IMR-90 (cell line): ENCODE measurements at regions not wholly inside any gene's neighbourhood (a gene's known extent, or its start where the extent isn't known, plus 50 kb on each side); places are given as distances from the start of the nearest gene placed in this dataset.

Source experiments
- ATAC-seq: fragments of 200-7000 bp; cut with Tn5 transposase; 2 replicates; pipeline ENCODE4 v1.9.1; 2020; ENCODE audit warnings: low read depth, mild to moderate bottlenecking, moderate library complexity
- BruUV-seq: library from RNA; stranded (reverse); fragments of 400-500 nt; replicated peaks from 2 replicates; lab custom pipeline; 2021; lab: Mats Ljungman, UMichigan
- CTCF ChIA-PET: fragments of 300-600 bp; formaldehyde crosslinking; extraction: SDS; loops from one replicate; lab custom pipeline; 2021; ENCODE audit warnings: antibody characterized with exemption; lab: Yijun Ruan, JAX
- POLR2A ChIA-PET: fragments of 300-600 bp; sonication (Branson Sonifier 250); formaldehyde crosslinking; loops from one replicate; lab custom pipeline; 2022; ENCODE audit warnings: antibody characterized with exemption; ENCODE audit not compliant: unreplicated experiment; lab: Charles Lee
- DNase-seq: peaks from one replicate; pipeline ENCODE4 v3.0.0; 2013
- H2AFZ ChIP-seq: replicated peaks from 2 replicates; pipeline ENCODE3; 2013; ENCODE audit warnings: low read length, mild to moderate bottlenecking; ENCODE audit not compliant: poor library complexity
- H2AK5ac ChIP-seq: 2 replicates; pipeline ENCODE4 v1.6.1; 2013; ENCODE audit warnings: low read depth, low read length, inconsistent platforms
- H2AK9ac ChIP-seq: replicated peaks from 2 replicates; pipeline ENCODE3; 2013; ENCODE audit warnings: mild to moderate bottlenecking, low read depth, low read length, moderate library complexity; ENCODE audit not compliant: poor library complexity
- H2BK120ac ChIP-seq: 2 replicates; pipeline ENCODE4 v1.6.1; 2013; ENCODE audit warnings: low read depth, low read length, inconsistent platforms
- H2BK15ac ChIP-seq: 3 replicates; pipeline ENCODE4 v1.6.1; 2013; ENCODE audit warnings: low read depth, low read length, inconsistent platforms
- H2BK20ac ChIP-seq: 2 replicates; pipeline ENCODE4 v1.6.1; 2013; ENCODE audit warnings: low read depth, mild to moderate bottlenecking, inconsistent platforms, low read length, moderate library complexity
- H2BK5ac ChIP-seq: 2 replicates; pipeline ENCODE4 v1.6.1; 2013; ENCODE audit warnings: mild to moderate bottlenecking, low read depth, low read length, inconsistent platforms; ENCODE audit not compliant: poor library complexity, severe bottlenecking
- H3K14ac ChIP-seq: replicated peaks from 2 replicates; pipeline ENCODE4 v1.6.1; 2013; ENCODE audit warnings: low read depth, low read length, inconsistent platforms
- H3K18ac ChIP-seq: 2 replicates; pipeline ENCODE4 v1.6.1; 2013; ENCODE audit warnings: low read depth, low read length, control low read depth
- H3K23ac ChIP-seq: 2 replicates; pipeline ENCODE4 v1.6.1; 2013; ENCODE audit warnings: low read depth, low read length, inconsistent platforms
- H3K27ac ChIP-seq: 2 replicates; pipeline ENCODE4 v1.5.1; 2013; ENCODE audit warnings: mild to moderate bottlenecking, control low read depth, low read length; ENCODE audit not compliant: insufficient read depth
- H3K27me3 ChIP-seq: 2 replicates; pipeline ENCODE4 v1.6.1; 2013; ENCODE audit warnings: low read length; ENCODE audit not compliant: control insufficient read depth, insufficient read depth
- H3K36me3 ChIP-seq: 2 replicates; pipeline ENCODE4 v1.6.1; 2013; ENCODE audit warnings: low read length, mixed read lengths; ENCODE audit not compliant: control insufficient read depth, insufficient read depth
- H3K4ac ChIP-seq: 2 replicates; pipeline ENCODE4 v1.6.1; 2013; ENCODE audit warnings: low read depth, low read length, inconsistent platforms
- H3K4me1 ChIP-seq: 2 replicates; pipeline ENCODE4 v1.6.1; 2013; ENCODE audit warnings: low read length, mixed read lengths; ENCODE audit not compliant: control insufficient read depth, insufficient read depth
- H3K4me2 ChIP-seq: 2 replicates; pipeline ENCODE4 v1.6.1; 2013; ENCODE audit warnings: low read depth, mild to moderate bottlenecking, control low read depth, low read length, moderate library complexity
- H3K4me3 ChIP-seq: 2 replicates; pipeline ENCODE4 v1.5.1; 2013; ENCODE audit warnings: low read depth, mild to moderate bottlenecking, control low read depth, low read length, moderate library complexity; ENCODE audit not compliant: insufficient read depth
- H3K56ac ChIP-seq: 2 replicates; pipeline ENCODE4 v1.6.1; 2013; ENCODE audit warnings: low read length, inconsistent platforms; ENCODE audit not compliant: insufficient read depth; ENCODE audit errors: extremely low read depth
- H3K79me1 ChIP-seq, 2 experiments: 2 replicates each; pipeline ENCODE4 v1.6.1; 2013; ENCODE audit warnings: low read length in 2 of 2, inconsistent platforms in 1 of 2, low read depth in 1 of 2
- H3K9ac ChIP-seq: 2 replicates; pipeline ENCODE4 v1.6.1; 2013; ENCODE audit warnings: low read depth, low read length, control low read depth
- H3K9me1 ChIP-seq: 2 replicates; pipeline ENCODE4 v1.6.1; 2013; ENCODE audit warnings: low read length, inconsistent platforms; ENCODE audit not compliant: insufficient read depth
- H3K9me3 ChIP-seq: 2 replicates; pipeline ENCODE4 v1.6.1; 2013; ENCODE audit warnings: low read length; ENCODE audit not compliant: control insufficient read depth, insufficient read depth
- H4K20me1 ChIP-seq: 2 replicates; pipeline ENCODE4 v1.6.1; 2013; ENCODE audit warnings: low read length, inconsistent platforms; ENCODE audit not compliant: insufficient read depth
- H4K5ac ChIP-seq: 2 replicates; pipeline ENCODE4 v1.6.1; 2013; ENCODE audit warnings: mild to moderate bottlenecking, low read depth, low read length, control low read depth
- H4K8ac ChIP-seq, 2 experiments: 2 replicates each; pipeline ENCODE4 v1.6.1; 2013; ENCODE audit warnings: low read depth in 2 of 2, low read length in 2 of 2, control low read depth in 1 of 2, inconsistent platforms in 1 of 2
- H4K91ac ChIP-seq: 2 replicates; pipeline ENCODE4 v1.6.1; 2013; ENCODE audit warnings: low read depth, low read length, inconsistent platforms; ENCODE audit not compliant: insufficient read depth
- BHLHE40 ChIP-seq: fragments of 150-350 bp; IDR thresholded peaks from 2 replicates; pipeline ENCODE4 v1.6.1; 2016; ENCODE audit warnings: mild to moderate bottlenecking, low read depth, low read length
- CEBPB ChIP-seq: IDR thresholded peaks from 2 replicates; pipeline ENCODE4 v1.6.1; 2012; ENCODE audit warnings: low read depth, low read length, improper control_type of control experiment
- CHD1 ChIP-seq: IDR thresholded peaks from 2 replicates; pipeline ENCODE4 v1.6.1; 2012; ENCODE audit warnings: low read depth, low read length, improper control_type of control experiment
- MAFK ChIP-seq: IDR thresholded peaks from 2 replicates; pipeline ENCODE4 v1.6.1; 2012; ENCODE audit warnings: low read depth, low read length, improper control_type of control experiment
- MXI1 ChIP-seq: IDR thresholded peaks from 2 replicates; pipeline ENCODE4 v1.6.1; 2012; ENCODE audit warnings: low read depth, mild to moderate bottlenecking, low read length, moderate library complexity, borderline replicate concordance
- NFE2L2 ChIP-seq: fragments of 150-350 bp; IDR thresholded peaks from 2 replicates; pipeline ENCODE4 v1.6.1; 2016; ENCODE audit warnings: low read depth, mild to moderate bottlenecking, low read length
- POLR2A ChIP-seq: IDR thresholded peaks from 2 replicates; pipeline ENCODE4 v1.6.1; 2012; ENCODE audit warnings: mild to moderate bottlenecking, low read depth, low read length
- RAD21 ChIP-seq: IDR thresholded peaks from 2 replicates; pipeline ENCODE4 v1.6.1; 2012; ENCODE audit warnings: low read length, improper control_type of control experiment
- RFX5 ChIP-seq: IDR thresholded peaks from 2 replicates; pipeline ENCODE4 v1.8.0; 2012; ENCODE audit warnings: low read depth, mild to moderate bottlenecking, low read length, moderate library complexity
- SMC3 ChIP-seq: fragments of 150-350 bp; IDR thresholded peaks from 2 replicates; pipeline ENCODE4 v1.6.1; 2016; ENCODE audit warnings: low read depth, mild to moderate bottlenecking, antibody characterized with exemption, low read length, moderate library complexity
- WGBS, 2 experiments: methylation state at CpG; one replicate each; pipeline versions ENCODE4 v1.1.5 to v1.1.7; 2013; ENCODE audit warnings: missing lambda C conversion rate in 2 of 2; ENCODE audit not compliant: insufficient read length in 1 of 2; ENCODE audit errors: extremely low coverage in 2 of 2; 5-methylcytosine and 5-hydroxymethylcytosine counted together
- dilution Hi-C: fragments of 300-500 bp; cut with HindIII; formaldehyde crosslinking; loops from one replicate; pipeline ENCODE4 v1.14.3; 2018; ENCODE audit warnings: low sequenced_read_pairs; ENCODE audit not compliant: unreplicated experiment
- in situ Hi-C: fragments of 300-500 bp; cut with MboI; formaldehyde crosslinking; loops from 3 replicates; pipeline ENCODE4 v1.14.3; 2019; ENCODE audit warnings: low sequenced_read_pairs, inconsistent platforms, mixed read lengths
- intact Hi-C: fragments of 100-400 bp; cut with micrococcal nuclease; formaldehyde crosslinking; loops from 2 replicates; pipeline ENCODE4 v1.10.0; 2022
- TF ChIP-seq, protein P1 (sequence below): fragments of 150-350 bp; IDR thresholded peaks from 2 replicates; pipeline ENCODE4 v1.6.1; 2016; ENCODE audit warnings: low read depth, mild to moderate bottlenecking, low read length, moderate library complexity, borderline replicate concordance

DNA sequence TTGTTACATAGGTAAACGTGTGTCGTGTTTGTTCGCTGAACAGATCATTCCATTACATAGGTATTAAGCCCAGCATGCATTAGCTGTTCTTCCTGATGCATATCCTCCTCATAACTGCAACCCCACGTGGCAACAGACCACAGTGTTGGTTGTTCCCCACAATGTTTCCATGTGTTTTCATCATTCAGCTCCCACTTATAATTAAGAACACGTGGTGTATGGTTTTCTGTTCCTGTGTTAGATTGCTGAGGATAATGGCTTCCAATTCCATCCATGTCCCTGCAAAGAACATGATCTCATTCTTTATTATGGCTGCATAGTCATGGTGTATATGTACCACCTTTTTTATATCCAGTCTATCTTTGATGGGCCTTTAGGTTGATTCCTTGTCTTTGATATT is 1071.1 kb downstream of the SLC16A7 start:
- no peak overlapping the region for H2BK120ac ChIP-seq
- H2BK15ac ChIP-seq = no peak overlapping the region
- no peak overlapping the region for H4K91ac ChIP-seq
- BruUV-seq = no TSS peak
- no peak overlapping the region for H3K23ac ChIP-seq
- no peak overlapping the region for H4K5ac ChIP-seq
- no peak for ATAC-seq
- intact Hi-C loops = no loop called here
- no peak overlapping the region for H3K4ac ChIP-seq
- H4K20me1 ChIP-seq = no peaks in the 10 kb centered on the region
- TF ChIP-seq POLR2A (no peak), RFX5 (no peak), CEBPB (no peak), CHD1 (no peak), RAD21 (no peak), MAFK (no peak), BHLHE40 (no peak), SMC3 (no peak), NFE2L2 (no peak), MXI1 (no peak)
- TF ChIP-seq, protein P1, sequence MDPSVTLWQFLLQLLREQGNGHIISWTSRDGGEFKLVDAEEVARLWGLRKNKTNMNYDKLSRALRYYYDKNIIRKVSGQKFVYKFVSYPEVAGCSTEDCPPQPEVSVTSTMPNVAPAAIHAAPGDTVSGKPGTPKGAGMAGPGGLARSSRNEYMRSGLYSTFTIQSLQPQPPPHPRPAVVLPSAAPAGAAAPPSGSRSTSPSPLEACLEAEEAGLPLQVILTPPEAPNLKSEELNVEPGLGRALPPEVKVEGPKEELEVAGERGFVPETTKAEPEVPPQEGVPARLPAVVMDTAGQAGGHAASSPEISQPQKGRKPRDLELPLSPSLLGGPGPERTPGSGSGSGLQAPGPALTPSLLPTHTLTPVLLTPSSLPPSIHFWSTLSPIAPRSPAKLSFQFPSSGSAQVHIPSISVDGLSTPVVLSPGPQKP = no peak
- H3K27me3 ChIP-seq = no peaks in the 10 kb centered on the region
- H3K79me1 ChIP-seq = no peaks in the 10 kb centered on the region
- H2AFZ ChIP-seq = no peak overlapping the region
- no peak overlapping the region for H3K56ac ChIP-seq
- no peak overlapping the region for H3K9ac ChIP-seq
- no peak overlapping the region for H2BK5ac ChIP-seq
- H3K4me2 ChIP-seq = no peak overlapping the region
- no peak overlapping the region for H4K8ac ChIP-seq
- H3K4me3 ChIP-seq = no peak overlapping the region
- ChIA-PET POLR2A (no interaction called here), CTCF (interaction anchor here (0.6 kb wide), 1 partner anchor 146 kb away, joined by 3 read pairs; no protein-coding TSS in a partner anchor)
- no peak overlapping the region for H3K14ac ChIP-seq
- no peaks in the 10 kb centered on the region for H3K36me3 ChIP-seq
- no peaks in the 10 kb centered on the region for H3K4me1 ChIP-seq
- no peaks in the 10 kb centered on the region for H3K9me1 ChIP-seq
- no peak overlapping the region for H2BK20ac ChIP-seq
- WGBS, 2 experiments = no CpG with 5 or more reads among the region's 5 CpGs
- dilution Hi-C loops = no loop called here
- no peaks in the 10 kb centered on the region for H3K9me3 ChIP-seq
- no peak overlapping the region for H2AK9ac ChIP-seq
- no peak overlapping the region for H2AK5ac ChIP-seq
- in situ Hi-C loops = no loop called here
- no peak overlapping the region for H3K18ac ChIP-seq
- H3K27ac ChIP-seq = no peak overlapping the region
- no peak for DNase-seq
